Endothelial cell of umbilical vein (primary cell): ENCODE measurements at regions not wholly inside any gene's neighbourhood (a gene's known extent, or its start where the extent isn't known, plus 50 kb on each side); places are given as distances from the start of the nearest gene placed in this dataset.

Source experiments
- BruUV-seq: library from RNA; stranded (reverse); fragments of 400-500 nt; replicated peaks from 2 replicates; lab custom pipeline; 2021; lab: Mats Ljungman, UMichigan
- CTCF ChIA-PET: fragments of 300-600, 350-600 bp; sonication (Branson Sonifier 250); formaldehyde crosslinking; loops from one replicate; lab custom pipeline; 2021; ENCODE audit warnings: antibody characterized with exemption, inconsistent platforms; lab: Charles Lee
- POLR2A ChIA-PET: fragments of 300-600, 350-600 bp; sonication (Branson Sonifier 250); formaldehyde crosslinking; loops from one replicate; lab custom pipeline; 2021; ENCODE audit warnings: antibody characterized with exemption, inconsistent platforms; lab: Charles Lee
- DNase-seq: peaks from one replicate; pipeline ENCODE4 v3.0.0-alpha.2; 2011; ENCODE audit warnings: low read depth, low spot score
- FAIRE-seq: peaks from 2 replicates; lab custom pipeline; 2011; peaks lifted over from hg19 to GRCh38; lab: Jason Lieb, UNC
- H2AFZ ChIP-seq: 2 replicates; pipeline ENCODE4 v1.6.0; 2012; ENCODE audit warnings: low read depth, low read length, control low read depth, inconsistent platforms
- H3K27ac ChIP-seq: 2 replicates; pipeline ENCODE4 v1.5.1; 2011; ENCODE audit warnings: low read depth, mild to moderate bottlenecking, control low read depth, low read length, moderate library complexity; ENCODE audit not compliant: insufficient read depth
- H3K27me3 ChIP-seq, 2 experiments: 2 replicates each; pipeline versions ENCODE4 v1.6.0 to v1.6.1; 2011; ENCODE audit warnings: low read length in 2 of 2, mixed read lengths in 1 of 2; ENCODE audit not compliant: control insufficient read depth in 2 of 2, insufficient read depth in 2 of 2
- H3K36me3 ChIP-seq, 2 experiments: 2 replicates in 1 of 2; 3 replicates in 1 of 2; pipeline ENCODE4 v1.5.1; 2011; ENCODE audit warnings: low read length in 2 of 2, mild to moderate bottlenecking in 1 of 2, moderate library complexity in 1 of 2; ENCODE audit not compliant: control insufficient read depth in 2 of 2, insufficient read depth in 2 of 2; ENCODE audit errors: extremely low read depth in 1 of 2
- H3K4me1 ChIP-seq: 3 replicates; pipeline ENCODE4 v1.5.1; 2011; ENCODE audit warnings: mild to moderate bottlenecking, low read length; ENCODE audit not compliant: control insufficient read depth, insufficient read depth; ENCODE audit errors: extremely low read depth
- H3K4me2 ChIP-seq: 2 replicates; pipeline ENCODE4 v1.6.1; 2011; ENCODE audit warnings: low read length, control low read depth, mixed read lengths; ENCODE audit not compliant: insufficient read depth
- H3K4me3 ChIP-seq, 3 experiments: fragments of 200-600 bp in 1 of 3; sonication (generic), shearing (Covaris generic) in 1 of 3; replicated peaks in 1 of 3; 2 replicates each; pipeline ENCODE4 v1.5.1; 2011 to 2016; ENCODE audit warnings: control low read depth in 3 of 3, low read length in 3 of 3, mild to moderate bottlenecking in 2 of 3, inconsistent platforms in 1 of 3, low read depth in 1 of 3, moderate library complexity in 1 of 3; ENCODE audit not compliant: insufficient read depth in 1 of 3
- H3K79me2 ChIP-seq: 2 replicates; pipeline ENCODE4 v1.6.0; 2012; ENCODE audit warnings: low read length, inconsistent platforms; ENCODE audit not compliant: control insufficient read depth, insufficient read depth
- H3K9ac ChIP-seq: replicated peaks from 2 replicates; pipeline ENCODE3; 2011; ENCODE audit warnings: low read length, control low read depth; ENCODE audit not compliant: insufficient read depth; ENCODE audit errors: extremely low read depth
- H3K9me1 ChIP-seq: replicated peaks from 3 replicates; pipeline ENCODE4 v1.6.0; 2011; ENCODE audit warnings: mild to moderate bottlenecking, low read length; ENCODE audit not compliant: control insufficient read depth, insufficient read depth; ENCODE audit errors: extremely low read depth
- H3K9me3 ChIP-seq: replicated peaks from 2 replicates; pipeline ENCODE4 v1.5.1; 2012; ENCODE audit warnings: low read length, inconsistent platforms; ENCODE audit not compliant: control insufficient read depth, insufficient read depth
- H4K20me1 ChIP-seq: replicated peaks from 2 replicates; pipeline ENCODE3; 2011; ENCODE audit warnings: mild to moderate bottlenecking, low read length; ENCODE audit not compliant: control insufficient read depth, insufficient read depth; ENCODE audit errors: extremely low read depth
- CTCF ChIP-seq, 2 donors: IDR thresholded peaks; 1 replicate in 1 of 2; 2 replicates in 1 of 2; pipeline ENCODE4 v1.5.1; 2011; ENCODE audit warnings: low read length in 2 of 2, mild to moderate bottlenecking in 2 of 2, moderate library complexity in 2 of 2, control low read depth in 1 of 2, inconsistent platforms in 1 of 2, low read depth in 1 of 2; ENCODE audit not compliant: insufficient read depth in 1 of 2; ENCODE audit errors: extremely low read depth in 1 of 2
- EZH2 ChIP-seq: IDR thresholded peaks from 2 replicates; pipeline ENCODE4 v1.6.1; 2012; ENCODE audit warnings: borderline replicate concordance, low read depth, mild to moderate bottlenecking, moderate library complexity, low read length, inconsistent platforms; ENCODE audit not compliant: severe bottlenecking
- FOS ChIP-seq: IDR thresholded peaks from 2 replicates; pipeline ENCODE4 v1.6.1; 2011; ENCODE audit warnings: mild to moderate bottlenecking, low read length, moderate library complexity, borderline replicate concordance; ENCODE audit not compliant: insufficient read depth
- GATA2 ChIP-seq: IDR thresholded peaks from 2 replicates; pipeline ENCODE4 v1.7.0; 2011; ENCODE audit warnings: low read depth, mild to moderate bottlenecking, moderate library complexity, mixed read lengths, low read length; ENCODE audit not compliant: insufficient read length, insufficient read depth
- JUN ChIP-seq: IDR thresholded peaks from 2 replicates; pipeline ENCODE4 v1.6.1; 2011; ENCODE audit warnings: borderline replicate concordance, low read depth; ENCODE audit not compliant: insufficient read length, insufficient read depth
- MAX ChIP-seq: IDR thresholded peaks from 2 replicates; pipeline ENCODE4 v1.6.1; 2011; ENCODE audit not compliant: insufficient read depth, insufficient read length
- MYC ChIP-seq: IDR thresholded peaks from one replicate; pipeline ENCODE4 v1.6.1; 2011; ENCODE audit warnings: mild to moderate bottlenecking, low read depth, low read length
- POLR2A ChIP-seq: IDR thresholded peaks from 2 replicates; pipeline ENCODE4 v1.6.1; 2012; ENCODE audit warnings: low read depth, mild to moderate bottlenecking, control low read depth, low read length
- POLR2AphosphoS5 ChIP-seq: IDR thresholded peaks from 2 replicates; pipeline ENCODE4 v1.6.1; 2012; ENCODE audit warnings: low read depth, mild to moderate bottlenecking, control low read depth, low read length, moderate library complexity; ENCODE audit not compliant: insufficient read depth
- dilution Hi-C: fragments of 300-500 bp; cut with MboI; formaldehyde crosslinking; loops from one replicate; pipeline ENCODE4 v1.15.0; 2019; ENCODE audit warnings: low sequenced_read_pairs; ENCODE audit not compliant: extremely low pct_ligation_motif_present
- intact Hi-C: fragments of 100-400 bp; cut with micrococcal nuclease; formaldehyde crosslinking; loops from one replicate; pipeline ENCODE4 v1.10.0; 2022

GRCh38 chr11:109867784-109868183 is 225.4 kb upstream of the ZC3H12C start:
- POLR2A ChIA-PET = no interaction called here
- CTCF ChIA-PET = interaction anchor here (1.0 kb wide), 1 partner anchor 71 kb away, joined by 4 read pairs; no protein-coding TSS in a partner anchor
- Histone ChIP-seq H3K36me3 (no peaks in the 10 kb centered on the region), H3K4me3 (no peak overlapping the region), H3K9me1 (no peaks in the 10 kb centered on the region), H3K9ac (no peak overlapping the region), H3K27me3 (no peaks in the 10 kb centered on the region), H3K9me3 (no peaks in the 10 kb centered on the region), H3K79me2 (no peaks in the 10 kb centered on the region), H3K4me2 (no peak overlapping the region), H2AFZ (no peak overlapping the region), H3K4me1 (peaks cover 22% of the 10 kb centered on the region), H3K27ac (no peak overlapping the region), H4K20me1 (no peaks in the 10 kb centered on the region)
- dilution Hi-C loops (no loop called here), intact Hi-C loops (loop anchor here (10.0 kb wide), 1 partner anchor 1367 kb away; no protein-coding TSS in a partner anchor)
- TF ChIP-seq MAX = no peak
- no peak for TF ChIP-seq GATA2
- TF ChIP-seq FOS = no peak
- no peak for TF ChIP-seq MYC
- no peak for TF ChIP-seq POLR2A
- TF ChIP-seq EZH2 = no peak
- no peak for TF ChIP-seq CTCF (IDR thresholded peaks at IDR 0.05; ENCODE audit: extremely low read depth in 1 of 2, insufficient read depth in 1 of 2, low read depth in 1 of 2, low read length in 2 of 2)
- no peak for TF ChIP-seq POLR2AphosphoS5
- TF ChIP-seq JUN = no peak
- DNase-seq (no peak), FAIRE-seq (no peak)
- no TSS peak for BruUV-seq
